NB4 (cell line): ENCODE measurements at regions not wholly inside any gene's neighbourhood (a gene's known extent, or its start where the extent isn't known, plus 50 kb on each side); places are given as distances from the start of the nearest gene placed in this dataset.

ENCODE experiments used
- CTCF ChIP-seq: IDR thresholded peaks from one replicate; pipeline ENCODE4 v1.5.1; 2012; ENCODE audit warnings: low read depth, low read length
- POLR2A ChIP-seq: IDR thresholded peaks from 2 replicates; pipeline ENCODE4 v1.6.1; 2011; ENCODE audit warnings: mild to moderate bottlenecking; ENCODE audit not compliant: insufficient read length; ENCODE audit errors: extremely low read depth

- TF ChIP-seq POLR2A (no peak), CTCF (no peak)
Measured at GRCh38 chr2:15048000-15048399, 415.5 kb downstream of the LRATD1 start.
